SH-SY5Y (cell line): ENCODE measurements at regions not wholly inside any gene's neighbourhood (a gene's known extent, or its start where the extent isn't known, plus 50 kb on each side); places are given as distances from the start of the nearest gene placed in this dataset.

ENCODE experiments used
- GATA2 ChIP-seq: IDR thresholded peaks from 2 replicates; pipeline ENCODE4 v1.6.1; 2011; ENCODE audit warnings: mild to moderate bottlenecking, low read depth, low read length
- GATA3 ChIP-seq: IDR thresholded peaks from 2 replicates; pipeline ENCODE4 v1.6.1; 2011; ENCODE audit warnings: low read depth, mild to moderate bottlenecking, low read length, moderate library complexity

DNA sequence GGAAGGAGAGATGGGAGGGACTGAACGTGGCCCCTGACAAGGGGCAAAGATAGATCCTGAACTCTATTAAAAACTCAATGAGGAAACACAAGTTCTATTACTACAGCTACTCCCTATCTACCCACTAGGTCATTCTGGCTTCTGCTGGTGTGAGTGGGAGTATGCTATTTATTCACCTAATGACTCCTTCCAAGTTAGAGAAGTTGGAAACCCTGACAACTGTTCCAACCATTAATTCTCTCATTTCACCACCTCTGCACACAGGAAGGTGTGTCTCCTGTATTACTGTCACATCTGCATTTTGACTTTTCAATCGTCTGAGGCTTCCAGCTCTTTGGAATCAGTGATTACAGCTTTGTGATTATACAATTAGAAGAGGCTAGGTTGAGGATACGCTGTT, 169.4 kb upstream of the ADO start:
- TF ChIP-seq GATA3, result no peak
- TF ChIP-seq GATA2, result no peak

DNA sequence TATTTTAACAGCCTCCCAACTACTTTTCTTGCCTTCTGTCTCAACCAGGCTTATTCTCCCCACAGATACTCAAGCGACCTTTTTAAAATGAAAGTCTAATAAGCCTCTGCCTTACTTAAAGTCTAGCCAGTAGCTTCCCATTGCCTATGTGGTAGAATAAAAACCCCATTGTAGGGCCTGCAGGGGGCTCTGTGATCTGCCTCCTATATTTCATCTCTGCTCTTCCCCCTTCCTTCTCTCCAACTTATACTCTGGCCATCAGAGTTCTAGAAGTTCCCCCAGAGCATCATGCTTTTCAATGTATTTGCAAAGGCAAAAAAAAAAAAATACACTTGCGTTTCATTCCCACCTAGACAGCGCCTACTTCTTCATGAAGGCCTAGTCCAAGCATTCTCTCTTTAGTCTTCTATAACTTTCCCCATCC, 167.7 kb upstream of the ADO start:
- TF ChIP-seq GATA2 (no peak), GATA3 (no peak)

GRCh38 chr10:62637249-62638061, 167.1 kb upstream of the ADO start:
- TF ChIP-seq GATA2 (0 out of 2 replicates have a peak, but pooled peaks have one; percentile 16), GATA3 (no peak)

- TF ChIP-seq GATA3 (no peak), GATA2 (no peak)
These were observed 166.4 kb upstream of the ADO start for GRCh38 chr10:62638062-62638477.

DNA sequence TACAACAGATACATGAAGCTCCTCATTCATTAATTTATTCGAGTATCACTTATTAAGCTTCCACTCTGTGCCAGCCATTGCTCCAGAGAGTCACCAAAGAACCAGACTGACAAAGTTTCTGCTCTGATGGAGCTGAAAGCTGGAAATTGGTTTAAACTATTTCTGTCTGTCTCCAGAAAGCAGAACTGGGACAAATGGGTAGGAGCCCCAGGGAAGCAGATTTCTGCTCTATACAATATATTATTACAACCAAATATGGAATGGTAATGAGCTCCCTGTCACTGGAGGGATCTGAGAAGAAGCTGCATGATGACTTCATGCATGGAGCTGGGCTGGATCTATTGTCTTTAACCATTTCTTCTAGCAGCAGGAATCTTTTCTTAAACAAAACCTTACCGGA, 165.4 kb upstream of the ADO start:
- no peak for TF ChIP-seq GATA2
- no peak for TF ChIP-seq GATA3

DNA sequence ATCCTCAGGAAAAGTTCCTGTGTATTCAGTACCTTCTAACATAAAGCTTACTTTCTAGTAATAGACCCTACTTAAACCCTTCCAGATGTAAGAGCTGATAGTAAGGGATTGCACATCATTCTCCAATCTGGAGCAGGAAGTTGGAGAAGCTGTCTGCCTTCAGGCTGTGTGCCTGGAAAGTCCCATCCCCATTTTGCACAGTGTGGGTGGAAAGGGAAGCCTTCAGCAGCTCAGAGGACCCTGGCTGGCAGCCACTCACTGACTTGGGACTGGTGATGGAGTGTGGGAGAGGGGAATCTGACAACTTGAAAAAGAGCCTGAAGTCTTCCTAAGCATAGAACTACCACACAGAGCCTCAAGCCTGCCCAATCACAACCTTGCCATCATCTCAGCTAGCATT, 164.1 kb upstream of the ADO start:
- TF ChIP-seq GATA2 (no peak), GATA3 (no peak)

DNA sequence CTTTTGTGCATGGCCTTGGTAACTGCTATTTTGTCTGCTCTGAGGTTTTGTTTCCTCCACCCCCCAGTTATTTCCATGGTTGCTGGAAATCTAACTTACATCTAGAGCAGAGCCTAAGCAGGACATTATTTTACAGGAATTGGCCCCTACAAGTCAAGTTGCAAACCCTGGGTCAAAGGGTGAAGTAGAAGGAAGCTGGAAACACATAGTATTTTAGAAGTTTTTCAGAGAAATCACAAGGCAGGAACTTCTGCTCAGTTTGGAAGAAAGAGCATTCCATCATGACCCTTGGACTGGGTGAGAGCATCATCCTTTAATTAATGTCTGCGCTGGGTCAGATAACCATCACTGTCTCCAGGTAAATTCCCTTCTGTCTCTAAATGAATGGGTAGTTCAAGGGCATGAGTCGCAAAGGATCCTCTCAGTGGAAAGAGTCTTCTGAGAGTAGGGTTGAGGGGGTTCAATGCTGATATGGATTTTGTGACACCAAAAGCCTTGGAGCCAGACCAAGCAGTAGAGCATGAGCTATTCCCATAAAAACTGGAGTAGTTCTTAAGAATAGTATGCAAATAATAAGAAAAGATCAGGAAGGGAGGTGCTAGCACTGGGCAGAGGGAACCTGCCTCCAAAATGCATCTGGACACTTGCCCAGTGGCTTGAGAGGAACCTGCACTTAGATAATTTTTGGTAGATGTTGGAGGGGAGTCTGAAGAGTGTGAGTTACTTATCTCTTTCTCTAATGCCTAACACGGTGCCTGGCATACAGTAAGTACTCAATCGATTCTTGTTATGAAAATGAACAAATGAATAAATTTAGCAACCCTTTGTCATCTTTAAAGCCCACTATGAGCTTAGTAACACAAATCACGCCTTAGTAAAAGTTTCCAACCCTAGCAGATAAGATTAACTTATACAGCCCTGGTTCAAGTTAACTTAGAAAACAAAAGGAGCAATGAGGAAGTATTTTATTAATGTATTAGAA, 160.6 kb upstream of the ADO start:
- TF ChIP-seq GATA2 (no peak), GATA3 (no peak)

GRCh38 chr10:62647375-62648092, 157.0 kb upstream of the ADO start:
- TF ChIP-seq GATA2 (no peak), GATA3 (no peak)

GRCh38 chr10:62648921-62649320, 155.6 kb upstream of the ADO start:
- TF ChIP-seq GATA2, result no peak
- TF ChIP-seq GATA3, result no peak

DNA sequence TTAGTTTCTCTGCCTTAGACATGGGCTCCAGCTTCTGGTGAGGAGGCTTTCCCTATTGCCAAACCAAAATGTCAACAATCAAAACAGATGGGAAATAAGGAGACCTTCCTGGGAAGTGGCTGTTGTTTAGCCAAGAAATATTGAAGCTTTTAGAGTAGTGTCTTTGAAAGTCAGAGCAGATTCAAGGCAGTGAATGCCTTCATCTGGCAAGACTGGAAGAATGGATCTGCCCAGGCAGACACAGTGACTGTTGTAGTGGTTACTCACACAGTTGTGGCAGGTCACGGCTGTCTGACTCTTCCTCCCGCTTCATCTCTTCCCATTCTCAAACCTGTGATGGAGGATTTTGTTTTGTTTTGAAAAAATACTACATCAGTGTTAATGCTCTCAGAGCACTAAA, 154.1 kb upstream of the ADO start:
- no peak for TF ChIP-seq GATA2

DNA sequence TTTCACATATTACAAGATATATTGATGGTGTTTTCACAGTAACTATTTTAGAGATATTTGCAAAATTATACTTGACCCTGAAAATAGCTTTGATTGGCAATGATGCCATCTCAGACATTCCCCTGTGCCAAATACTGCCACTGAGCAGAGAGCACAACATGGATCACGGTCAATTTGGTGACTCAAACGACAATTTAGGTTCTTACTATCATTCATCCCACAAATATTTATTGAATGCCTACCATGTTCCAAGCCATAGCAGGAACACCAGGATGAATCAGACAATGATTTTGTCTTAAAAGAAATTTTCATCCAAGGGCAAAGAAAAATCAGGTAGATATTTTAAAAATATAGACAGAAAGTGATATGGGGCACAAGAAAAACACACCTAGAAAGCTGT, 153.2 kb upstream of the ADO start:
- TF ChIP-seq GATA2 (no peak), GATA3 (no peak)

GRCh38 chr10:62652114-62652513, 152.4 kb upstream of the ADO start:
- TF ChIP-seq GATA3 (no peak), GATA2 (no peak)

DNA sequence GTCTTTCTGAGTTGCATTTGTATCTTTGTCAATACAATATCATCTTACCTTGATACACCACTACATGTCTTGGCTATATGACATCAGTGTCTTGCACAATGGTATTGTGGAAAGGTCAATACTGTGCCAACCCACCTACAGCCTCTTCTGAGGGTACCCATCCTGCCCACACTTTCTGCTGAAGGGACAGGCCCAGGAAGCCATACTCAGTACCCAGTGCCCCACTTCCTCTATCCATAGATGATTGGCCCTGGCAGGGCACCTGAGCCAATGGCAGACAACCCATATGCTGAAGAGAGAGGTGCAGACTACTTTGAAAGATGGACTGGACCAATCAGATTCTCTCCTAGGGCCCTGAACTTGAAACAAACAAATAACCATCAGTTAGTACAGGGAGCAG, 152.0 kb upstream of the ADO start:
- no peak for TF ChIP-seq GATA3

GRCh38 chr10:62653254-62653653, 151.3 kb upstream of the ADO start:
- no peak for TF ChIP-seq GATA3
- no peak for TF ChIP-seq GATA2

- no peak for TF ChIP-seq GATA3
- no peak for TF ChIP-seq GATA2
These were observed 149.6 kb upstream of the ADO start for GRCh38 chr10:62654966-62655336.
